Peyer's patch (tissue), 4 donors: ENCODE measurements at regions not wholly inside any gene's neighbourhood (a gene's known extent, or its start where the extent isn't known, plus 50 kb on each side); places are given as distances from the start of the nearest gene placed in this dataset.

Experiments used
- DNase-seq, 3 donors: peaks; one replicate each; pipeline ENCODE4 v3.0.0-alpha.2; 2017 to 2019
- H3K27ac ChIP-seq, 4 donors: fragments of 200-600 bp; sonication (generic); one replicate each; pipeline ENCODE4 v1.5.1; 2016 to 2019
- H3K27me3 ChIP-seq, 2 donors: fragments of 200-600 bp; sonication (generic); one replicate each; pipeline ENCODE4 v1.5.1; 2019
- H3K36me3 ChIP-seq, 3 donors: fragments of 200-600 bp; sonication (generic); one replicate each; pipeline ENCODE4 v1.5.1; 2016 to 2019
- H3K4me1 ChIP-seq, 4 donors: fragments of 200-600 bp; sonication (generic); one replicate each; pipeline ENCODE4 v1.5.1; 2016 to 2019
- H3K4me3 ChIP-seq, 4 donors: fragments of 200-600 bp; sonication (generic); 1 replicate in 3 of 4; 2 replicates in 1 of 4; pipeline ENCODE4 v1.5.1; 2016 to 2019; ENCODE audit warnings: mild to moderate bottlenecking in 1 of 4
- H3K9me3 ChIP-seq, 4 donors: fragments of 200-600 bp; sonication (generic); one replicate each; pipeline ENCODE4 v1.5.1; 2016 to 2019; ENCODE audit warnings: mild to moderate bottlenecking in 1 of 4
- POLR2A ChIP-seq, 2 donors: fragments of 450-650 bp; IDR thresholded peaks; one replicate each; pipeline ENCODE4 v1.5.1; 2017; ENCODE audit warnings: antibody characterized with exemption in 2 of 2, mild to moderate bottlenecking in 2 of 2, moderate library complexity in 2 of 2
- TF ChIP-seq, protein P1 (sequence below), 6 experiments: fragments of 450-650 bp in 4 of 6; fragments of 200-600 bp in 2 of 6; sonication (generic) in 1 of 6; IDR thresholded peaks; one replicate each; pipeline ENCODE4 v1.5.1; 2017 to 2019; ENCODE audit warnings: antibody characterized with exemption in 6 of 6, mild to moderate bottlenecking in 3 of 6, moderate library complexity in 1 of 6

GRCh38 chr20:56989516-56989915 is 276.9 kb downstream of the BMP7 start:
- Histone ChIP-seq H3K27ac (no peak overlapping the region), H3K4me1 (no peaks in the 10 kb centered on the region), H3K36me3 (no peaks in the 10 kb centered on the region), H3K4me3 (no peak overlapping the region), H3K27me3 (no peaks in the 10 kb centered on the region), H3K9me3 (peaks cover 0 to 6% (median 0%) of the 10 kb centered on the region in 4 donors)
- TF ChIP-seq, protein P1, sequence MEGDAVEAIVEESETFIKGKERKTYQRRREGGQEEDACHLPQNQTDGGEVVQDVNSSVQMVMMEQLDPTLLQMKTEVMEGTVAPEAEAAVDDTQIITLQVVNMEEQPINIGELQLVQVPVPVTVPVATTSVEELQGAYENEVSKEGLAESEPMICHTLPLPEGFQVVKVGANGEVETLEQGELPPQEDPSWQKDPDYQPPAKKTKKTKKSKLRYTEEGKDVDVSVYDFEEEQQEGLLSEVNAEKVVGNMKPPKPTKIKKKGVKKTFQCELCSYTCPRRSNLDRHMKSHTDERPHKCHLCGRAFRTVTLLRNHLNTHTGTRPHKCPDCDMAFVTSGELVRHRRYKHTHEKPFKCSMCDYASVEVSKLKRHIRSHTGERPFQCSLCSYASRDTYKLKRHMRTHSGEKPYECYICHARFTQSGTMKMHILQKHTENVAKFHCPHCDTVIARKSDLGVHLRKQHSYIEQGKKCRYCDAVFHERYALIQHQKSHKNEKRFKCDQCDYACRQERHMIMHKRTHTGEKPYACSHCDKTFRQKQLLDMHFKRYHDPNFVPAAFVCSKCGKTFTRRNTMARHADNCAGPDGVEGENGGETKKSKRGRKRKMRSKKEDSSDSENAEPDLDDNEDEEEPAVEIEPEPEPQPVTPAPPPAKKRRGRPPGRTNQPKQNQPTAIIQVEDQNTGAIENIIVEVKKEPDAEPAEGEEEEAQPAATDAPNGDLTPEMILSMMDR (IDR thresholded peaks at IDR 0.05), result no peak
- TF ChIP-seq POLR2A (IDR thresholded peaks at IDR 0.05), result no peak
- DNase-seq, result no peak

GRCh38 chr20:56993020-56993559 is 273.4 kb downstream of the BMP7 start:
- TF ChIP-seq, protein P1 (IDR thresholded peaks at IDR 0.05), result no peak
- no peak for TF ChIP-seq POLR2A (IDR thresholded peaks at IDR 0.05)
- Histone ChIP-seq H3K36me3 (no peaks in the 10 kb centered on the region), H3K27me3 (no peaks in the 10 kb centered on the region), H3K4me1 (no peaks in the 10 kb centered on the region), H3K27ac (no peak overlapping the region), H3K9me3 (peaks cover 0 to 3% (median 0%) of the 10 kb centered on the region in 4 donors), H3K4me3 (no peak overlapping the region)
- no peak for DNase-seq

DNA sequence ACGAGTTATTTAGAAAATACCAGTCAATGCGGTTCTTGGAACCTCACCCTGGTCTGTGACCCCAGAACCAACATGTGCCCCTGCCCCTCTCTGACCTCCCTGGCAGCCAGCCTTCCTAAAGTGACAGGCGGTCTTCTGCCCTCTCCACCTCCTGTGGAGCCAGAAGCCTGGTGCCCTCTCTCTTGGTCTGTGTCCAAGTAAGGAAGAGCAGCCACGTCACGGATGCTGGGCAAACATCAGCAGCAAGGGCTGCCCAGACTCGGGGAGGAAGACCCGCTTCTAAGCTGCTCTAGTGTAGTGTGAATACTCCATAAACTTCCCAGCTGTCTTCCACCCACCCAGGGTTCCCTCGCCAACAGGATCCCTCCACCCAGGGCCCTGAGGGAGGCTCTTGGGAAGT is 272.4 kb downstream of the BMP7 start:
- H3K9me3 ChIP-seq, result peaks cover 0 to 10% (median 0%) of the 10 kb centered on the region in 4 donors
- H3K27me3 ChIP-seq, result no peaks in the 10 kb centered on the region
- no peak overlapping the region for H3K27ac ChIP-seq
- TF ChIP-seq, protein P1 (IDR thresholded peaks at IDR 0.05), result no peak
- TF ChIP-seq POLR2A (IDR thresholded peaks at IDR 0.05), result no peak
- no peak overlapping the region for H3K4me3 ChIP-seq
- no peaks in the 10 kb centered on the region for H3K4me1 ChIP-seq
- no peak for DNase-seq
- H3K36me3 ChIP-seq, result no peaks in the 10 kb centered on the region

DNA sequence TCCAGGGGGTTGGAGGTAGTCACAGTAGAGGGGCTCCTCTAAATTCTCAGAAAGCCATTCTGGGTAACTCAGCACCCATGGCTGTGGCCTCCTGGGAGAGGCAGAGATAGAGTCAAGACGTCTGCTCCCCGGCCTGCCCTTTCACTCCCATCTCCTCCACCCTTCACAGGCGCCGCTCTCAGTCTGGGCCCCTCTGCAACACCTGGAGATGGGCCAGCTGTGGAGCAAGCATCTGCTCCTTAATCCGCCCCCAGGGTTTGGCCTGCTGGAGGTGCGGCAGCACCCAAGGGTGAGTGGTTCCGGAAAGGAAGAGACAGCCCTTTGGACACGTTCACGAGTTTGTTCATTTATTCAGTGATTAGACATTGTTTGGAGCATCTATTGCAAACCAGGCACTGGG is 271.3 kb downstream of the BMP7 start:
- Histone ChIP-seq H3K36me3 (no peaks in the 10 kb centered on the region), H3K4me3 (no peak overlapping the region), H3K4me1 (no peaks in the 10 kb centered on the region), H3K27me3 (no peaks in the 10 kb centered on the region), H3K27ac (no peak overlapping the region), H3K9me3 (peaks cover 0 to 10% (median 0%) of the 10 kb centered on the region in 4 donors)
- no peak for DNase-seq
- TF ChIP-seq, protein P1 (IDR thresholded peaks at IDR 0.05), result no peak
- no peak for TF ChIP-seq POLR2A (IDR thresholded peaks at IDR 0.05)

- H3K36me3 ChIP-seq, result no peaks in the 10 kb centered on the region
- no peak for TF ChIP-seq POLR2A (IDR thresholded peaks at IDR 0.05)
- TF ChIP-seq, protein P1 (IDR thresholded peaks at IDR 0.05), result peak in 2 of 6 experiments; percentile 6 to 33
- no peaks in the 10 kb centered on the region for H3K4me1 ChIP-seq
- peaks cover 0 to 10% (median 0%) of the 10 kb centered on the region in 4 donors for H3K9me3 ChIP-seq
- no peak overlapping the region for H3K27ac ChIP-seq
- H3K27me3 ChIP-seq, result no peaks in the 10 kb centered on the region
- no peak for DNase-seq
- no peak overlapping the region for H3K4me3 ChIP-seq
Measured at GRCh38 chr20:56995635-56996075, 270.8 kb downstream of the BMP7 start.

DNA sequence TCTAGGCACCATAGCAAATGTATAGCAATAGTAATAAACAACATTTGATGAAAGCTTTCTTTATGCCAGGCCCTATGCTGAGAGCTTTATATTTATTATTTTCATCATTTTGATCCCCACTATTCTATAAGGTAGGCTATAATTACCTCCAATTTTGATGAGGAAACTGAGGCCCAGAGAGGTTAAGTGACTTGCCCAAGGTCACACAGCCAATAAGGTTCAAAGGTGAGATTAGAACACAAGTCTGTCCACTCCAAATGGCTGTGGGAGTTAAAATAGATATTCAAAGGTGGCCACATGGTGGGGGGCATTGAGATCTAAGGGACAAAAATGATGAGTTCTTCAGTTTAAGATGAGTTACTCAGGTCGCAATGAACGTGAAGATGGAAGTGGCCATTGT is 269.9 kb downstream of the BMP7 start:
- no peak for TF ChIP-seq POLR2A (IDR thresholded peaks at IDR 0.05)
- TF ChIP-seq, protein P1 (IDR thresholded peaks at IDR 0.05), result no peak
- Histone ChIP-seq H3K9me3 (peaks cover 0 to 10% (median 0%) of the 10 kb centered on the region in 4 donors), H3K27me3 (no peaks in the 10 kb centered on the region), H3K4me3 (no peak overlapping the region), H3K4me1 (no peaks in the 10 kb centered on the region), H3K36me3 (no peaks in the 10 kb centered on the region), H3K27ac (no peak overlapping the region)
- DNase-seq, result no peak
